Right lobe of liver (tissue), 6 donors: ENCODE measurements at regions not wholly inside any gene's neighbourhood (a gene's known extent, or its start where the extent isn't known, plus 50 kb on each side); places are given as distances from the start of the nearest gene placed in this dataset.

Experiments
- ATAC-seq, 4 donors: fragments of 200-7000 bp; cut with Tn5 transposase; one replicate each; pipeline ENCODE4 v1.9.1; 2020; ENCODE audit warnings: mild to moderate bottlenecking in 4 of 4, moderate library complexity in 4 of 4
- DNase-seq, 3 donors: peaks; one replicate each; pipeline ENCODE4 v3.0.0-alpha.2; 2020
- H3K27ac ChIP-seq, 3 donors: fragments of 200-600 bp; one replicate each; pipeline ENCODE4 v1.8.0; 2022
- H3K27me3 ChIP-seq, 2 donors: fragments of 200-600 bp; one replicate each; pipeline ENCODE4 v1.8.0; 2022
- H3K36me3 ChIP-seq, 4 donors: fragments of 200-600 bp; sonication (generic) in 1 of 4; one replicate each; pipeline versions ENCODE4 v1.5.1 to v1.8.0; 2017 to 2022; ENCODE audit warnings: control low read depth in 1 of 4
- H3K4me1 ChIP-seq, 4 donors: fragments of 200-600 bp; sonication (generic) in 1 of 4; one replicate each; pipeline versions ENCODE4 v1.5.1 to v1.8.0; 2017 to 2022; ENCODE audit warnings: control low read depth in 1 of 4
- H3K4me3 ChIP-seq, 3 donors: fragments of 200-600 bp; one replicate each; pipeline ENCODE4 v1.8.0; 2022
- H3K9me3 ChIP-seq, 4 donors: fragments of 200-600 bp; sonication (generic) in 1 of 4; one replicate each; pipeline versions ENCODE4 v1.5.1 to v1.8.0; 2017 to 2022; ENCODE audit warnings: control low read depth in 1 of 4
- CTCF ChIP-seq, 4 donors: fragments of 200-600 bp in 3 of 4; fragments of 450-650 bp in 1 of 4; IDR thresholded peaks; one replicate each; pipeline versions ENCODE4 v1.5.1 to v1.8.0; 2016 to 2022; ENCODE audit warnings: antibody characterized with exemption in 4 of 4, mild to moderate bottlenecking in 2 of 4
- POLR2A ChIP-seq: fragments of 450-650 bp; IDR thresholded peaks from one replicate; pipeline ENCODE4 v1.6.1; 2017; ENCODE audit warnings: antibody characterized with exemption, mild to moderate bottlenecking
- WGBS: methylation state at CpG from one replicate; pipeline ENCODE4 v1.1.6; 2018; ENCODE audit warnings: low coverage, low lambda C conversion rate; ENCODE audit not compliant: insufficient coverage; ENCODE audit errors: missing lambda C conversion rate; 5-methylcytosine and 5-hydroxymethylcytosine counted together
- intact Hi-C, 2 donors: fragments of 100-400 bp; cut with DNase I; formaldehyde crosslinking; loops; one replicate each; pipeline versions ENCODE4 v1.11.2 to v1.14.1; 2022
- donor health status: DM: no; HTN: yes; CAD: no.
- donor health status: DM: no; HTN: no; CAD: no.
- donor health status: DM: no; HTN: no; CAD: no.
- donor health status: DM: no; HTN: yes; CAD: no.
- donor health status: DM: no; HTN: yes; CAD: no.

GRCh38 chr6:121686611-121687023 lies 251.2 kb downstream of the GJA1 start:
- Histone ChIP-seq H3K27ac (no peak overlapping the region), H3K4me1 (no peaks in the 10 kb centered on the region), H3K9me3 (no peaks in the 10 kb centered on the region), H3K27me3 (no peaks in the 10 kb centered on the region), H3K4me3 (no peak overlapping the region), H3K36me3 (no peaks in the 10 kb centered on the region)
- ATAC-seq (no peak), DNase-seq (peak in 1 of 3 donors; percentile 50)
- intact Hi-C loops, result no loop called here
- 48% methylated on average over 4 of the region's 29 CpGs for WGBS
- no peak for TF ChIP-seq POLR2A
- no peak for TF ChIP-seq CTCF (IDR thresholded peaks at IDR 0.05)

- Histone ChIP-seq H3K9me3 (no peaks in the 10 kb centered on the region), H3K27me3 (no peaks in the 10 kb centered on the region), H3K27ac (no peak overlapping the region), H3K36me3 (no peaks in the 10 kb centered on the region), H3K4me3 (no peak overlapping the region), H3K4me1 (no peaks in the 10 kb centered on the region)
- TF ChIP-seq CTCF (IDR thresholded peaks at IDR 0.05) (no peak), POLR2A (no peak)
- DNase-seq, result no peak
- ATAC-seq, result no peak
- intact Hi-C loops, result no loop called here
- WGBS, result 39% methylated on average over 2 of the region's 2 CpGs
These were observed 253.5 kb downstream of the GJA1 start for GRCh38 chr6:121688974-121689373.

- no peaks in the 10 kb centered on the region for H3K4me1 ChIP-seq
- WGBS, result 6% methylated on average over 1 of the region's 1 CpG
- TF ChIP-seq CTCF (IDR thresholded peaks at IDR 0.05) (no peak), POLR2A (no peak)
- no peak for DNase-seq
- H3K9me3 ChIP-seq, result no peaks in the 10 kb centered on the region
- intact Hi-C loops, result no loop called here
- H3K27me3 ChIP-seq, result no peaks in the 10 kb centered on the region
- no peak overlapping the region for H3K27ac ChIP-seq
- no peaks in the 10 kb centered on the region for H3K36me3 ChIP-seq
- H3K4me3 ChIP-seq, result no peak overlapping the region
- no peak for ATAC-seq
These were observed 255.7 kb downstream of the GJA1 start for GRCh38 chr6:121691126-121691551.

GRCh38 chr6:121694389-121694788 lies 258.9 kb downstream of the GJA1 start:
- TF ChIP-seq CTCF (IDR thresholded peaks at IDR 0.05), result no peak
- TF ChIP-seq POLR2A, result no peak
- no peak overlapping the region for H3K27ac ChIP-seq
- ATAC-seq, result no peak
- H3K4me1 ChIP-seq, result no peaks in the 10 kb centered on the region
- 66% methylated on average over 3 of the region's 3 CpGs for WGBS
- DNase-seq, result no peak
- intact Hi-C loops, result no loop called here
- no peaks in the 10 kb centered on the region for H3K36me3 ChIP-seq
- no peak overlapping the region for H3K4me3 ChIP-seq
- no peaks in the 10 kb centered on the region for H3K27me3 ChIP-seq
- H3K9me3 ChIP-seq, result no peaks in the 10 kb centered on the region

GRCh38 chr6:121694801-121695251 lies 259.4 kb downstream of the GJA1 start:
- Histone ChIP-seq H3K27ac (no peak overlapping the region), H3K27me3 (no peaks in the 10 kb centered on the region), H3K4me3 (no peak overlapping the region), H3K4me1 (no peaks in the 10 kb centered on the region), H3K36me3 (no peaks in the 10 kb centered on the region), H3K9me3 (no peaks in the 10 kb centered on the region)
- 71% methylated on average over 1 of the region's 3 CpGs for WGBS
- TF ChIP-seq CTCF (IDR thresholded peaks at IDR 0.05) (no peak), POLR2A (no peak)
- intact Hi-C loops, result no loop called here
- DNase-seq (no peak), ATAC-seq (no peak)
